ENCODE measurements at regions not wholly inside any gene's neighbourhood (a gene's known extent, or its start where the extent isn't known, plus 50 kb on each side); places are given as distances from the start of the nearest gene placed in this dataset.

GRCh38 chr9:129301941-129302340 is 123.9 kb upstream of the IER5L start:
- no peak for TF ChIP-seq POLR2A (IDR thresholded peaks at IDR 0.05; ENCODE audit: low read length)
- TF ChIP-seq GATA1 (IDR thresholded peaks at IDR 0.05; ENCODE audit: low read depth, low read length) = no peak

Data from erythroblast (primary cell).